WERI-Rb-1 (cell line): ENCODE measurements at regions not wholly inside any gene's neighbourhood (a gene's known extent, or its start where the extent isn't known, plus 50 kb on each side); places are given as distances from the start of the nearest gene placed in this dataset.

ENCODE experiments used
- DNase-seq: peaks from one replicate; pipeline ENCODE4 v3.0.0-alpha.2; 2020
- H3K27ac ChIP-seq: fragments of 250-450 bp; sonication (Bioruptor Pico); 2 replicates; pipeline ENCODE4 v1.5.1; 2020; ENCODE audit warnings: mild to moderate bottlenecking, moderate library complexity
- H3K27me3 ChIP-seq: fragments of 250-450 bp; sonication (Bioruptor Pico); 2 replicates; pipeline ENCODE4 v1.5.1; 2021; ENCODE audit warnings: mild to moderate bottlenecking, low read depth, moderate library complexity; ENCODE audit not compliant: insufficient read depth, severe bottlenecking
- H3K36me3 ChIP-seq: fragments of 250-450 bp; sonication (Bioruptor Pico); 2 replicates; pipeline ENCODE4 v1.5.1; 2020; ENCODE audit warnings: mild to moderate bottlenecking, moderate library complexity
- H3K4me3 ChIP-seq: 2 replicates; pipeline ENCODE4 v1.5.1; 2011; ENCODE audit warnings: low read depth, mild to moderate bottlenecking, control low read depth, low read length
- H3K9me3 ChIP-seq: fragments of 250-450 bp; sonication (Bioruptor Pico); 2 replicates; pipeline ENCODE4 v1.5.1; 2021; ENCODE audit warnings: mild to moderate bottlenecking, moderate library complexity; ENCODE audit not compliant: severe bottlenecking
- TF ChIP-seq, protein P1 (sequence below): IDR thresholded peaks from 2 replicates; pipeline ENCODE4 v1.5.1; 2011; ENCODE audit warnings: low read depth, mild to moderate bottlenecking, control low read depth, inconsistent platforms, low read length

DNA sequence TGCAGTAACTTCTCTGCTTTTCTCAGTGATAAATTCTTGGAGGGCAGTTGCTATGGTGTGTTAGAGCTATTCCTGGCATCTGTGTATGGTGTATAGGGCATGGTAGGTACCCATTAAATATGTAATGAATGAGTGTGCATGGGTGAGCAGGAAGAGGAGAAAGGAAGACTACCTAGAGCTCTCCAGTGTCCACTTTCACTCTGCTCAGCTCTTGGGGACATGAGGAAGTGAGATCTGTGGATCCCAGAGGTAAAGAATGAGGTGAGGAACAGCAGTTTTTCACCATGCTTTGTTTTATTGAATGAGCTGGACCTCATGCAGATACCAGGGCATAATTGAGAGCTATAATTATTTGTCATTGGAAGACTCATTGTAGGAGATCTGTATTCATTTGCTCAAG is 444.8 kb upstream of the RGS6 start:
- no peaks in the 10 kb centered on the region for H3K27me3 ChIP-seq
- H3K36me3 ChIP-seq = no peaks in the 10 kb centered on the region; the same call in 1 of the 2 replicates
- DNase-seq = no peak
- no peak overlapping the region for H3K27ac ChIP-seq
- no peak overlapping the region for H3K4me3 ChIP-seq
- H3K9me3 ChIP-seq = no peaks in the 10 kb centered on the region
- TF ChIP-seq, protein P1, sequence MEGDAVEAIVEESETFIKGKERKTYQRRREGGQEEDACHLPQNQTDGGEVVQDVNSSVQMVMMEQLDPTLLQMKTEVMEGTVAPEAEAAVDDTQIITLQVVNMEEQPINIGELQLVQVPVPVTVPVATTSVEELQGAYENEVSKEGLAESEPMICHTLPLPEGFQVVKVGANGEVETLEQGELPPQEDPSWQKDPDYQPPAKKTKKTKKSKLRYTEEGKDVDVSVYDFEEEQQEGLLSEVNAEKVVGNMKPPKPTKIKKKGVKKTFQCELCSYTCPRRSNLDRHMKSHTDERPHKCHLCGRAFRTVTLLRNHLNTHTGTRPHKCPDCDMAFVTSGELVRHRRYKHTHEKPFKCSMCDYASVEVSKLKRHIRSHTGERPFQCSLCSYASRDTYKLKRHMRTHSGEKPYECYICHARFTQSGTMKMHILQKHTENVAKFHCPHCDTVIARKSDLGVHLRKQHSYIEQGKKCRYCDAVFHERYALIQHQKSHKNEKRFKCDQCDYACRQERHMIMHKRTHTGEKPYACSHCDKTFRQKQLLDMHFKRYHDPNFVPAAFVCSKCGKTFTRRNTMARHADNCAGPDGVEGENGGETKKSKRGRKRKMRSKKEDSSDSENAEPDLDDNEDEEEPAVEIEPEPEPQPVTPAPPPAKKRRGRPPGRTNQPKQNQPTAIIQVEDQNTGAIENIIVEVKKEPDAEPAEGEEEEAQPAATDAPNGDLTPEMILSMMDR = no peak

DNA sequence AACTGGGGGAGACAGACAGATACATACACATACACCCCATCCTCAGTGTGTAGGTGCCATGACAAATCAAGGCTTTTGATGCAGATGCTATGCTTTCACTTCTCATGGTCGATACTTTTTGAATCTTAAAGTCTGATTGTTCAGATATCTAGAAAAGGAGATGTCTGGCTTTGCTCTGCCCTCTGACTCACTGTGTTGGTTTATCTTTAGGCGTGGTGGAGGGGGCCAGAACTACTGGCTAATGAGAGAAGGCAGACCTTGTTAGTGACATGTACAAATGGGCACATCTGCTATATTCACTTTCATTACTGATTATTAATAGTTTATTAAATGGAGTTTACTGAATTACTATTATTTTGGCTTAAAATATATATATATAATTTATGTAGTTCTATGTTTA is 444.3 kb upstream of the RGS6 start:
- no peak overlapping the region for H3K27ac ChIP-seq
- no peaks in the 10 kb centered on the region; the same call in 1 of the 2 replicates for H3K36me3 ChIP-seq
- H3K27me3 ChIP-seq = no peaks in the 10 kb centered on the region
- TF ChIP-seq, protein P1 = no peak
- DNase-seq = no peak
- H3K9me3 ChIP-seq = no peaks in the 10 kb centered on the region
- H3K4me3 ChIP-seq = no peak overlapping the region

DNA sequence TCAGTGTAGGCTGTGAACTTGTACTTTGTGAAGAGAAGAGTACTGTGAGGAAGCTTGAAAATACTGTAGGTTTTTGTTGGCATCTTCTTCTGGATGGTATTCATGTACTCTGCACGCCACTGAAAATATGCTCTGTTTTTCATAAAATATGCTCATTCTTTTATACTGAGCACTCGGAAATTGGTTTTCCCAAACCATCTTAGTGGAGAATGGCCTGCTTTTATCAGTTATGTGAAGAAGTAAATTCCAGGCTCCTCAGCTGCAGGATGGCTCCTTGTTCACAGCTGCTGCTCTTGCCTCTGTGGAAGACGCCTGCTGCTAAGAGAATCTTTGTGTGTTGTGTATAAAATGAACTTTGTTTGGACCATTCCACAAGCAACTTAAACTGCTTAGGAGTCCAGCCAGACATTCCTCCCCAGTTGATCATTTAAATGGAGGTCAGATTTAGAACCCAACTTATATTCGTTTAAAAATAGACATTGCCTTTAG is 443.5 kb upstream of the RGS6 start:
- TF ChIP-seq, protein P1 = no peak
- H3K9me3 ChIP-seq = no peaks in the 10 kb centered on the region
- no peak overlapping the region for H3K27ac ChIP-seq
- H3K27me3 ChIP-seq = no peaks in the 10 kb centered on the region
- no peak for DNase-seq
- no peaks in the 10 kb centered on the region; the same call in 1 of the 2 replicates for H3K36me3 ChIP-seq
- no peak overlapping the region for H3K4me3 ChIP-seq

DNA sequence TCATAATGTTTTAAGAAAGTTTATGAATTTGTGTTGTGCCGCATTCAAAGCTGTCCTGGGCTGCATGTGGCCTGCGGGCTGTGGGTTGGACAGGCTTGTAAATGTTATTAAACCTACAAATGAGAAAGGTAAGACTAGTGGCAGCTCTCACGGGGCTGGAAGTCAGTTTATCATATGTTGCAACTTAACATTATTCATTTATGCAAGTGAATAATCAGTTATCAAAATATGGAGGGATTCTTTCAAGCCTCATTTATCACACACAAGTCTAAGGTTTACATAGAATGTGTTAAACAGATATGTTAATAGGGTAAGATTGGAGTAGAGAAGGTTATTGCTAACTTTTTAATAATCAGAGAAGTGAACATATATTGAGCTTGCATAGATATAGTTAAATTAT is 442.5 kb upstream of the RGS6 start:
- no peak for DNase-seq
- Histone ChIP-seq H3K9me3 (no peaks in the 10 kb centered on the region), H3K27me3 (no peaks in the 10 kb centered on the region)

DNA sequence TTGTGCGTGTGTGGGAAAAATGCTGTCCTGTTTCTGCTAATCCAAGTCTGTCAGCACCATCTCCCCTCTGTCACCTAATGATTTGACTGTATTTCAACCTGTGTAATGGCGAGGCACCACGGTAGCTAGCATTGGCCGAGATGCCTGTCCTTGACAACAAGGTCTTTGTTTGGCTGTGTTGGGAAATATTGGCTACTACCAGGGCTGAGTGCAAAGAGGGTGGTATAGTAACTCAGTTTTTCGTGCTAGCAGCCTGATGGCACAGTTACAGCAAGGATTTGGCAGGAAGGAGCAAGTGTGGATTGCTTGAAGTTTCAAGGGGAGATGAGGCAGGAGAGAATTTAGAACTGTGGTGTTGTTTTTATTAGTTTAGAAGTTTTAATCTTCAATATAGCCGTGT is 440.3 kb upstream of the RGS6 start:
- Histone ChIP-seq H3K27me3 (no peaks in the 10 kb centered on the region), H3K36me3 (no peaks in the 10 kb centered on the region), H3K27ac (no peak overlapping the region), H3K4me3 (no peak overlapping the region), H3K9me3 (no peaks in the 10 kb centered on the region)
- TF ChIP-seq, protein P1 = no peak
- DNase-seq = no peak

More for the DNA sequence above, 442.5 kb upstream of the RGS6 start:
- TF ChIP-seq, protein P1 = no peak
- Histone ChIP-seq H3K36me3 (no peaks in the 10 kb centered on the region; the same call in 1 of the 2 replicates), H3K4me3 (no peak overlapping the region), H3K27ac (no peak overlapping the region)

DNA sequence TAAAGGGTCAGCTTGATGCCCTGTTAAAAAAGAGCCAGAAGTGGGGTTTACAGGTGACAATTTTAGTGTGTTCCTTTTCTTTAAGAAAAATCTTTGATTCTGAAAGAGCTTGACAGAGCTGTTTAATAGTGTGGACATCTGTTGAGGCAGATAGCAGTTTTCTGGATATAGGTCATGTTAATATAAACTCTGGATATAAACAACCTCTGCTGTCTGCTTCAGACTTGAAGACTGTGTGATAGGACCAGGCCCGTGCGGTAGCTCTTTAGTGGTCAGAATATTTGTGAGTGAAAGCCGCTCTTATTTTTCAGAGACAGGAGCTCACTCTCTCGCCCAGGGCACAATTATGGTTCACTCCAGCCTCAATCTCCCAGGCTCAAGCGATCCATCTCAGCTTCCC is 439.9 kb upstream of the RGS6 start:
- no peak for DNase-seq
- no peak overlapping the region for H3K27ac ChIP-seq

More for the DNA sequence above, 439.9 kb upstream of the RGS6 start:
- Histone ChIP-seq H3K36me3 (no peaks in the 10 kb centered on the region), H3K4me3 (no peak overlapping the region), H3K9me3 (no peaks in the 10 kb centered on the region), H3K27me3 (no peaks in the 10 kb centered on the region)
- TF ChIP-seq, protein P1 = no peak
